Kidney (tissue), 13 donors: ENCODE measurements at regions not wholly inside any gene's neighbourhood (a gene's known extent, or its start where the extent isn't known, plus 50 kb on each side); places are given as distances from the start of the nearest gene placed in this dataset.
"Not testable (repeated sequence)": the region's sequence is repeated elsewhere in the genome, so short reads cannot be mapped to it uniquely, and the experiment has no call there.

Experiments used
- DNase-seq, 5 donors: peaks; one replicate each; pipeline ENCODE4 v3.0.0-alpha.2; 2013 to 2020
- FAIRE-seq: peaks from 2 replicates; lab custom pipeline; 2012; peaks lifted over from hg19 to GRCh38; lab: Jason Lieb, UNC
- H3K27ac ChIP-seq, 2 donors: one replicate each; pipeline ENCODE4 v1.7.0; 2013; ENCODE audit warnings: low read depth in 2 of 2, low read length in 2 of 2, inconsistent platforms in 1 of 2
- H3K27me3 ChIP-seq: one replicate; pipeline ENCODE4 v1.7.1; 2013; ENCODE audit warnings: low read length, inconsistent platforms; ENCODE audit not compliant: control insufficient read depth, insufficient read depth
- H3K36me3 ChIP-seq, 3 donors: one replicate each; pipeline versions ENCODE4 v1.7.0 to v1.7.1; 2013; ENCODE audit warnings: low read length in 3 of 3, control low read depth in 1 of 3, inconsistent platforms in 1 of 3; ENCODE audit not compliant: insufficient read depth in 3 of 3, control insufficient read depth in 2 of 3
- H3K4me1 ChIP-seq, 3 donors: one replicate each; pipeline versions ENCODE4 v1.7.0 to v1.7.1; 2013; ENCODE audit warnings: low read length in 3 of 3, inconsistent platforms in 1 of 3, low read depth in 1 of 3; ENCODE audit not compliant: control insufficient read depth in 2 of 3, insufficient read depth in 2 of 3
- H3K4me3 ChIP-seq, 3 donors: one replicate each; pipeline versions ENCODE4 v1.7.0 to v1.8.1; 2013; ENCODE audit warnings: low read length in 3 of 3, control low read depth in 1 of 3, inconsistent platforms in 1 of 3
- H3K9ac ChIP-seq, 3 donors: one replicate each; pipeline versions ENCODE4 v1.7.0 to v1.7.1; 2013; ENCODE audit warnings: low read length in 3 of 3, control low read depth in 1 of 3, inconsistent platforms in 1 of 3
- H3K9me3 ChIP-seq, 3 donors: one replicate each; pipeline versions ENCODE4 v1.7.0 to v1.7.1; 2013; ENCODE audit warnings: low read length in 3 of 3, control low read depth in 1 of 3, inconsistent platforms in 1 of 3; ENCODE audit not compliant: control insufficient read depth in 2 of 3, insufficient read depth in 1 of 3
- CTCF ChIP-seq: IDR thresholded peaks from 3 replicates; pipeline ENCODE4 v1.5.1; 2012; ENCODE audit warnings: mild to moderate bottlenecking, moderate library complexity, borderline replicate concordance; ENCODE audit not compliant: insufficient read depth; ENCODE audit errors: extremely low read depth
- intact Hi-C: fragments of 100-400 bp; cut with DNase I; formaldehyde crosslinking; loops from one replicate; pipeline ENCODE4 v1.11.1; 2022
- donor health status: control.
- donor health status: control.
- donor health status: control.
- donor health status: control.
- donor health status: control.
- donor health status: DM: yes; HTN: yes; CAD: no.
- donor health status: Normal renal cell carcinoma (clear cell type).

GRCh38 chr18:45342653-45343052, 272.6 kb upstream of the SLC14A2 start:
- Histone ChIP-seq H3K27ac (no peak overlapping the region), H3K4me1 (no peaks in the 10 kb centered on the region), H3K4me3 (no peak overlapping the region), H3K36me3 (no peaks in the 10 kb centered on the region), H3K9ac (no peak overlapping the region), H3K27me3 (no peaks in the 10 kb centered on the region), H3K9me3 (no peaks in the 10 kb centered on the region)
- no peak for TF ChIP-seq CTCF
- intact Hi-C loops, result no loop called here
- FAIRE-seq (no peak), DNase-seq (no peak)

- FAIRE-seq (no peak), DNase-seq (no peak)
- Histone ChIP-seq H3K4me3 (no peak overlapping the region), H3K9ac (no peak overlapping the region), H3K9me3 (no peaks in the 10 kb centered on the region), H3K27ac (no peak overlapping the region), H3K36me3 (no peaks in the 10 kb centered on the region), H3K27me3 (no peaks in the 10 kb centered on the region), H3K4me1 (no peaks in the 10 kb centered on the region)
- no peak for TF ChIP-seq CTCF
- intact Hi-C loops, result no loop called here
Observed at GRCh38 chr18:45343365-45343764, 271.9 kb upstream of the SLC14A2 start.

GRCh38 chr18:45344680-45345079, 270.6 kb upstream of the SLC14A2 start:
- H3K36me3 ChIP-seq, H3K4me1 ChIP-seq, H3K27me3 ChIP-seq, H3K27ac ChIP-seq, H3K9me3 ChIP-seq, H3K9ac ChIP-seq, intact Hi-C loops, DNase-seq, FAIRE-seq, H3K4me3 ChIP-seq: not testable (repeated sequence)

GRCh38 chr18:45349019-45349418, 266.3 kb upstream of the SLC14A2 start:
- no peak overlapping the region for H3K9ac ChIP-seq
- intact Hi-C loops, result no loop called here
- no peaks in the 10 kb centered on the region for H3K27me3 ChIP-seq
- H3K27ac ChIP-seq, result no peak overlapping the region
- H3K36me3 ChIP-seq, result no peaks in the 10 kb centered on the region
- DNase-seq (no peak), FAIRE-seq (no peak)
- H3K4me3 ChIP-seq, result no peak overlapping the region
- H3K9me3 ChIP-seq, result no peaks in the 10 kb centered on the region
- no peaks in the 10 kb centered on the region for H3K4me1 ChIP-seq
- no peak for TF ChIP-seq CTCF
